OCI-LY3 (cell line): ENCODE measurements at regions not wholly inside any gene's neighbourhood (a gene's known extent, or its start where the extent isn't known, plus 50 kb on each side); places are given as distances from the start of the nearest gene placed in this dataset.

ENCODE experiments used
- H2AFZ ChIP-seq: fragments of 200-600, 300-600 bp; shearing (Covaris generic); 2 replicates; pipeline ENCODE4 v1.6.0; 2014; ENCODE audit warnings: antibody characterized with exemption, low read depth, low read length
- H3K27ac ChIP-seq: fragments of 200-600, 300-600 bp; sonication (generic); 2 replicates; pipeline ENCODE4 v1.5.1; 2014; ENCODE audit warnings: mild to moderate bottlenecking, low read length, moderate library complexity, mixed read lengths
- H3K27me3 ChIP-seq: fragments of 200-600, 300-600 bp; sonication (generic); 2 replicates; pipeline ENCODE4 v1.6.1; 2014; ENCODE audit warnings: low read depth, low read length, mixed read lengths
- H3K36me3 ChIP-seq: fragments of 200-600, 300-600 bp; sonication (generic); replicated peaks from 2 replicates; pipeline ENCODE3; 2014; ENCODE audit warnings: low read depth, low read length, mixed read lengths
- H3K4me1 ChIP-seq: fragments of 300-600, 200-600 bp; sonication (generic); 2 replicates; pipeline ENCODE4 v1.6.1; 2014; ENCODE audit warnings: low read length, mixed read lengths
- H3K4me2 ChIP-seq: fragments of 200-600, 300-600 bp; sonication (generic); 2 replicates; pipeline ENCODE4 v1.6.1; 2014; ENCODE audit warnings: low read length, mixed read lengths
- H3K4me3 ChIP-seq: fragments of 300-600, 200-600 bp; sonication (generic); 2 replicates; pipeline ENCODE4 v1.5.1; 2014; ENCODE audit warnings: antibody characterized with exemption, mild to moderate bottlenecking, low read length, moderate library complexity
- H3K79me2 ChIP-seq: fragments of 300-600, 200-600 bp; shearing (Covaris generic); 2 replicates; pipeline ENCODE4 v1.6.1; 2014; ENCODE audit warnings: mild to moderate bottlenecking, low read length, mixed read lengths
- H3K9ac ChIP-seq: fragments of 300-600, 200-600 bp; shearing (Covaris generic); 2 replicates; pipeline ENCODE4 v1.6.0; 2014; ENCODE audit warnings: mild to moderate bottlenecking, low read length, moderate library complexity
- H3K9me3 ChIP-seq: fragments of 200-600, 300-600 bp; shearing (Covaris generic); 2 replicates; pipeline ENCODE4 v1.6.1; 2014; ENCODE audit warnings: low read length, mixed read lengths; ENCODE audit not compliant: insufficient read depth
- H4K20me1 ChIP-seq: fragments of 200-600, 300-600 bp; sonication (generic); 2 replicates; pipeline ENCODE4 v1.6.1; 2016; ENCODE audit warnings: low read length, mixed read lengths; ENCODE audit not compliant: insufficient read depth
- EZH2phosphoT487 ChIP-seq: fragments of 200-600 bp; shearing (Covaris generic); IDR thresholded peaks from 2 replicates; pipeline ENCODE4 v1.6.1; 2018; ENCODE audit warnings: antibody characterized with exemption, mixed run types, low read depth
- TF ChIP-seq, protein P1 (sequence below): fragments of 200-600, 300-600 bp; sonication (generic); IDR thresholded peaks from 2 replicates; pipeline ENCODE4 v1.5.1; 2014; ENCODE audit warnings: antibody characterized with exemption, low read length, low read depth

DNA sequence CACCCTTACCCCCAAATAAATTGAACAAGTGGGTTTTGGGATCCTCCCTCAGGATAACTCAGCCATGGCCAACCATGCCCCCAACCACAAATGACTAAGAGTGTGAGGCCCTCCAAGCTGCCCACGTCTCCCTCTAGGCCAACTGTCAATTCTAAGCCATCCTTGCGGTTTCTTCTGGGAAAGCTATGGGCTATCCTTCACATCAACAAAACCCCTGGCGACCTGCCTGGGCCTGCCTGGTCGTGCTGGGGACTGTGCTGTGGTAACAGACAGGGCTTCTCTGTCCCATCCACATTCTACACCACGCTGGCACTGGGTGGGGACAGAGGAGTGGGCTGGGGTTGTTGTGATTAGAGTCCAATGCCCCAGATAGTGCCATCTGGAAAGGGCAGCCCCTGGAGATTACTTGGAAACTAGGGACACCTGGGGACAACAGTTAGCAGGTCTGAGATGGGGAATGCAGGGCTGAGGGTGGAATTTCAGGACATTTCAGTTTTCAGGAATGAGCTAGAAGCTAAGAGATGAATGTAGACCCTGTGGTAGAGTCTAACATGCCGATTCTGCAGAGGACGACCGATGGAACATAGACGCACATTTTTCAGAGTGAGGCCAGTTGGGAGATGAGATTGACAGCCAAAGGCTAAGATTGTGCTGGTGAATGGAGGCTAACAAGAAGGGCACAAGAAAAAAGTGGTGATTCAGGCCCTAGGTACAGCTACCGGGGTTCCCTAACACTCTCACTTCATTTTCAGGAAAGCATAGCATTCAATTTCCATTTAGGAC is 131.9 kb downstream of the RASSF10 start:
- H3K4me3 ChIP-seq, result no peak overlapping the region
- peaks cover 32% of the 10 kb centered on the region for H3K4me1 ChIP-seq
- no peak overlapping the region for H3K4me2 ChIP-seq
- H3K9me3 ChIP-seq, result no peaks in the 10 kb centered on the region
- no peaks in the 10 kb centered on the region for H3K36me3 ChIP-seq
- no peaks in the 10 kb centered on the region for H3K27me3 ChIP-seq
- no peaks in the 10 kb centered on the region for H4K20me1 ChIP-seq
- no peak overlapping the region for H2AFZ ChIP-seq
- no peak overlapping the region for H3K9ac ChIP-seq
- H3K27ac ChIP-seq, result peak overlapping the region; percentile 30; the same call in 1 of the 2 replicates
- no peaks in the 10 kb centered on the region for H3K79me2 ChIP-seq
- TF ChIP-seq EZH2phosphoT487, result no peak
- TF ChIP-seq, protein P1, sequence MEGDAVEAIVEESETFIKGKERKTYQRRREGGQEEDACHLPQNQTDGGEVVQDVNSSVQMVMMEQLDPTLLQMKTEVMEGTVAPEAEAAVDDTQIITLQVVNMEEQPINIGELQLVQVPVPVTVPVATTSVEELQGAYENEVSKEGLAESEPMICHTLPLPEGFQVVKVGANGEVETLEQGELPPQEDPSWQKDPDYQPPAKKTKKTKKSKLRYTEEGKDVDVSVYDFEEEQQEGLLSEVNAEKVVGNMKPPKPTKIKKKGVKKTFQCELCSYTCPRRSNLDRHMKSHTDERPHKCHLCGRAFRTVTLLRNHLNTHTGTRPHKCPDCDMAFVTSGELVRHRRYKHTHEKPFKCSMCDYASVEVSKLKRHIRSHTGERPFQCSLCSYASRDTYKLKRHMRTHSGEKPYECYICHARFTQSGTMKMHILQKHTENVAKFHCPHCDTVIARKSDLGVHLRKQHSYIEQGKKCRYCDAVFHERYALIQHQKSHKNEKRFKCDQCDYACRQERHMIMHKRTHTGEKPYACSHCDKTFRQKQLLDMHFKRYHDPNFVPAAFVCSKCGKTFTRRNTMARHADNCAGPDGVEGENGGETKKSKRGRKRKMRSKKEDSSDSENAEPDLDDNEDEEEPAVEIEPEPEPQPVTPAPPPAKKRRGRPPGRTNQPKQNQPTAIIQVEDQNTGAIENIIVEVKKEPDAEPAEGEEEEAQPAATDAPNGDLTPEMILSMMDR, result no peak

DNA sequence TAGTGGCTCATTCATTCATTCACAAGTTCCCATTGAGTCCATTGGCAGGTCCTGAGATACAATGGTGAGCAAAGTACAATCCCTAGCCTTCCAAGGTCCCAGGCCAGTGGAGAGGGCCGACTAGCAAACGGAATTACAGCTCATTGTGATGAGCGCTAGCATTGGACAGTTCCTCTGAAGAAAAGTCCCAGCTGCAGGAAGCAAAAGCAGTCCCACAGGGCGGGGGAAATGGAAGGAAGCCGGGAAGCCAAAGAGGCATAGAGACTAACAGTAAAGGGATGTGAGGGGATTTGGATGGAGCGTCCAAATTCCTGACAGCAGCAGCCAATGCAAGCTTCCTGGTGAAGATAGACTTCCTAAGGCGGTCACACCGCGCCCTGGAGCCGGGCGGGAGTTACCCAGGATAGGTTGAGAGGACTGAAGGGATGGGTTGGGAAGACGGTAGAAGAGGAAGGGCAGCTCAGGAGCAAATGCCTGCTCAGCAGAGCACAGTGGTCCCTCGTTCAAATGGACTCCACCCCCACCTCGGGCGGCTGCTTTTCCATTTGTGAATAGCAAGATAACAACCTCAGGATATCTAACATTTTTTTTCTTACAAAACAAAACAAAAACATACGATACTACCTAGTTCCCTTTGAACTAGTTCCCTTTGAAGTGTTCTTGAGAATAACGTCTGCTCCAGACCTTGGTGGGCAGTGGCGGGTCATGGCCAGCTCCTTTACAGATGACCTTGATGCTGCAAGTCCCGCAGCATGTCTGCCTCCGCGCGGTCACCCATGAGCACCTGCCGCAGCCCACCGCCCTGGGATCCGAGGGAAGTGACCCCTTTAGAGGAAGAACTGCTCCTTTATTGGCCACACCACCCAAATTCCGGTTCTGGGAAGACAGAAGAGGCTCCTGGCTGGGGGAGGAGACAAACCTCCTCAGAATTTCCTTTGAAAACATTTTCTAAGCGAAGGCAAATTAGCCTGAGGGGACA is 132.9 kb downstream of the RASSF10 start:
- no peak overlapping the region for H3K4me2 ChIP-seq
- no peak for TF ChIP-seq EZH2phosphoT487
- H3K36me3 ChIP-seq, result no peaks in the 10 kb centered on the region
- H3K4me1 ChIP-seq, result peaks cover 32% of the 10 kb centered on the region
- no peak overlapping the region for H3K4me3 ChIP-seq
- H3K27me3 ChIP-seq, result no peaks in the 10 kb centered on the region
- H3K27ac ChIP-seq, result no peak overlapping the region
- no peak overlapping the region for H3K9ac ChIP-seq
- H4K20me1 ChIP-seq, result no peaks in the 10 kb centered on the region
- no peaks in the 10 kb centered on the region for H3K79me2 ChIP-seq
- no peaks in the 10 kb centered on the region for H3K9me3 ChIP-seq
- H2AFZ ChIP-seq, result no peak overlapping the region

DNA sequence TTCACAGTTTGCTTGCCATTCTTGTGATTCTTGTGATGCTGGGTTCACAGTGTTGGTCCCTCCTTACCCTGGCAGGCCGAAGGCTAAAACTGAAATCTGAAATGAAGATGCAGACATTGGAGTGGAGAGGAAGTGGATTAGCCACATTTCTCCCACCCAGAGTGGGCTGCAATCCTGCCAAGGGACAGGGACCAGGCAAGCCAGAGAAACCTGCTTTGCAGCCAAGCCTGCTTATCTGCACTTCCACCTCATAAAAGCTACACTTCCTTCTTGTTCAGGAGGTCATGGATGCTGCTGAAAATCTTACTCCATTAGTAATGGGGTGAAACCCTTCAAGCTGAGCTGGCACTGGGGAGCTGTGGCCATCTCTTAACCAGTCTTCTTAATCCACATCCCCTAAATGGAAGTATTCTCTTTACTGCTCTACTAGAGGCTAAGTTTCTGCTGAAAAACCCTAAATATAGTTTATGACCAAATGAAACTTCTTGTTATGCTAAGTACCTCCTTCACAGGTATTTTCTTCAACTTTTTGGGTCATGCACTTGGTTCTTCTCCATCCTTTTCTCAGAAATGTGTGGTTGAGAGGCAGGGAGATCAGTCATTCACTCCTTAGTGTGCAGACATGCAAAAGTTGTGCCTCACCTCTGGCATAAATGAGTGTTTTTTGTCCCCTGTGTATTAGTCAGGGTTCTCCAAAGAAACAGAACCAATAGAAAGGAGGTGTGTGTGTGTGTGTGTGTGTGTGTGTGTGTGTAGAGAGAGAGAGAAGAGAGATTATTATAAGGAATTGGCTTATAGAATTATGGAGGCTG is 133.9 kb upstream of the BMAL1 start:
- Histone ChIP-seq H3K9me3 (no peaks in the 10 kb centered on the region), H3K9ac (no peak overlapping the region), H3K4me1 (peaks cover 32% of the 10 kb centered on the region), H3K4me2 (0 out of 2 replicates have a peak overlapping the region, but pooled peaks have one; percentile 8), H4K20me1 (no peaks in the 10 kb centered on the region), H3K27me3 (no peaks in the 10 kb centered on the region), H3K79me2 (no peaks in the 10 kb centered on the region), H3K4me3 (no peak overlapping the region), H3K36me3 (no peaks in the 10 kb centered on the region), H2AFZ (no peak overlapping the region), H3K27ac (peak overlapping the region; percentile 62)
- TF ChIP-seq, protein P1, result no peak
- TF ChIP-seq EZH2phosphoT487, result no peak

DNA sequence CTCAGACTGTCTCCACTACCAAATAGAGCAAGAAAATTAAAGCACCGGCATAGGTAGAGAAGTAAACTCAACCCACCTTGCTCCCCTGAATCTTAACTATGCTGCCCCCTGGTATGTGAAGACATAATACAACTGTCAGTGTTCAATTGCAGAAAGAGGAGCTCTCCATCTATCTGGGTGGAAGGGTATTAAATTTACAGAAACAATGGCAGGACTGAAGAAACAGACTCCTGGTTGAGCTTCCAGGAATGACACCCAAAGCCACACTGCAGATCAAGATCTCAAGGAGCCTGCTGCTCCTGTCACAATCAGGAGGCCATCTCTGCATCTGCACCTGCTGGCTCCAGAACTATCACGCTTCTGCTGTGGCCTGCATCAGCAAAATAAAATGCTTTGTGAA is 132.1 kb upstream of the BMAL1 start:
- no peak overlapping the region for H3K4me3 ChIP-seq
- H3K27ac ChIP-seq, result no peak overlapping the region
- TF ChIP-seq EZH2phosphoT487, result no peak
- TF ChIP-seq, protein P1, result no peak

More for the DNA sequence above, 132.1 kb upstream of the BMAL1 start:
- Histone ChIP-seq H4K20me1 (no peaks in the 10 kb centered on the region), H3K4me2 (no peak overlapping the region), H3K9me3 (no peaks in the 10 kb centered on the region), H3K4me1 (peaks cover 25% of the 10 kb centered on the region), H3K9ac (no peak overlapping the region), H3K36me3 (no peaks in the 10 kb centered on the region), H2AFZ (no peak overlapping the region), H3K79me2 (no peaks in the 10 kb centered on the region), H3K27me3 (no peaks in the 10 kb centered on the region)
